ENCODE measurements at regions not wholly inside any gene's neighbourhood (a gene's known extent, or its start where the extent isn't known, plus 50 kb on each side); places are given as distances from the start of the nearest gene placed in this dataset.

GRCh38 chr12:124478416-124478815 is 89.0 kb downstream of the NCOR2 start:
- DNase-seq (ENCODE audit: insufficient read length, low spot score), result no peak
- FAIRE-seq, result no peak
- TF ChIP-seq PAX5 (IDR thresholded peaks at IDR 0.05; ENCODE audit: insufficient read depth, low read length, severe bottlenecking) (no peak), POLR2AphosphoS5 (IDR thresholded peaks at IDR 0.05; ENCODE audit: low read depth, low read length) (no peak), POLR2A (IDR thresholded peaks at IDR 0.05; ENCODE audit: low read depth, low read length) (no peak), POU2F2 (IDR thresholded peaks at IDR 0.05; ENCODE audit: low read depth, low read length) (no peak), TAF1 (IDR thresholded peaks at IDR 0.05; ENCODE audit: low read depth, low read length) (no peak), SPI1 (IDR thresholded peaks at IDR 0.05; ENCODE audit: low read depth, low read length) (no peak)

- DNase-seq (ENCODE audit: insufficient read length, low spot score) (no peak), FAIRE-seq (peak; percentile 93)
- TF ChIP-seq PAX5 (IDR thresholded peaks at IDR 0.05; ENCODE audit: insufficient read depth, low read length, severe bottlenecking) (peak; percentile 90), POLR2A (IDR thresholded peaks at IDR 0.05; ENCODE audit: low read depth, low read length) (no peak)
These were observed 90.1 kb downstream of the NCOR2 start for GRCh38 chr12:124477107-124477915.

- no peak for DNase-seq (ENCODE audit: insufficient read length, low spot score)
- no peak for FAIRE-seq
- no peak for TF ChIP-seq TAF1 (IDR thresholded peaks at IDR 0.05; ENCODE audit: low read depth, low read length)
- TF ChIP-seq POLR2AphosphoS5 (IDR thresholded peaks at IDR 0.05; ENCODE audit: low read depth, low read length), result no peak
These were observed 91.4 kb downstream of the NCOR2 start for GRCh38 chr12:124476011-124476400.

GRCh38 chr12:124475295-124476010 is 92.0 kb downstream of the NCOR2 start:
- no peak for TF ChIP-seq PAX5 (IDR thresholded peaks at IDR 0.05; ENCODE audit: insufficient read depth, low read length, severe bottlenecking)
- no peak for TF ChIP-seq POLR2A (IDR thresholded peaks at IDR 0.05; ENCODE audit: low read depth, low read length)
- no peak for TF ChIP-seq POU2F2 (IDR thresholded peaks at IDR 0.05; ENCODE audit: low read depth, low read length)
- TF ChIP-seq POLR2AphosphoS5 (IDR thresholded peaks at IDR 0.05; ENCODE audit: low read depth, low read length), result no peak
- TF ChIP-seq TAF1 (IDR thresholded peaks at IDR 0.05; ENCODE audit: low read depth, low read length), result no peak
- no peak for TF ChIP-seq SPI1 (IDR thresholded peaks at IDR 0.05; ENCODE audit: low read depth, low read length)
- DNase-seq (ENCODE audit: insufficient read length, low spot score), result no peak
- no peak for FAIRE-seq

GRCh38 chr12:124474709-124475108 is 92.7 kb downstream of the NCOR2 start:
- DNase-seq (ENCODE audit: insufficient read length, low spot score) (no peak), FAIRE-seq (no peak)
- TF ChIP-seq PAX5 (IDR thresholded peaks at IDR 0.05; ENCODE audit: insufficient read depth, low read length, severe bottlenecking), result no peak

GRCh38 chr12:124472690-124473279 is 94.6 kb downstream of the NCOR2 start:
- no peak for FAIRE-seq

GRCh38 chr12:124471828-124472227 is 95.6 kb downstream of the NCOR2 start:
- FAIRE-seq, result no peak
- DNase-seq (ENCODE audit: insufficient read length, low spot score), result no peak

More at GRCh38 chr12:124472690-124473279, 94.6 kb downstream of the NCOR2 start:
- DNase-seq (ENCODE audit: insufficient read length, low spot score), result no peak
- no peak for TF ChIP-seq SPI1 (IDR thresholded peaks at IDR 0.05; ENCODE audit: low read depth, low read length)
- no peak for TF ChIP-seq POLR2AphosphoS5 (IDR thresholded peaks at IDR 0.05; ENCODE audit: low read depth, low read length)
- no peak for TF ChIP-seq POLR2A (IDR thresholded peaks at IDR 0.05; ENCODE audit: low read depth, low read length)
- no peak for TF ChIP-seq TAF1 (IDR thresholded peaks at IDR 0.05; ENCODE audit: low read depth, low read length)
- no peak for TF ChIP-seq PAX5 (IDR thresholded peaks at IDR 0.05; ENCODE audit: insufficient read depth, low read length, severe bottlenecking)

GRCh38 chr12:124470806-124471205 is 96.6 kb downstream of the NCOR2 start:
- TF ChIP-seq POU2F2 (IDR thresholded peaks at IDR 0.05; ENCODE audit: low read depth, low read length), result no peak
- TF ChIP-seq PAX5 (IDR thresholded peaks at IDR 0.05; ENCODE audit: insufficient read depth, low read length, severe bottlenecking), result no peak
- no peak for TF ChIP-seq POLR2A (IDR thresholded peaks at IDR 0.05; ENCODE audit: low read depth, low read length)
- no peak for TF ChIP-seq TAF1 (IDR thresholded peaks at IDR 0.05; ENCODE audit: low read depth, low read length)
- no peak for TF ChIP-seq SPI1 (IDR thresholded peaks at IDR 0.05; ENCODE audit: low read depth, low read length)
- no peak for TF ChIP-seq POLR2AphosphoS5 (IDR thresholded peaks at IDR 0.05; ENCODE audit: low read depth, low read length)
- DNase-seq (ENCODE audit: insufficient read length, low spot score) (no peak), FAIRE-seq (no peak)

More at GRCh38 chr12:124471828-124472227, 95.6 kb downstream of the NCOR2 start:
- TF ChIP-seq SPI1 (IDR thresholded peaks at IDR 0.05; ENCODE audit: low read depth, low read length) (no peak), POU2F2 (IDR thresholded peaks at IDR 0.05; ENCODE audit: low read depth, low read length) (no peak), POLR2A (IDR thresholded peaks at IDR 0.05; ENCODE audit: low read depth, low read length) (no peak), TAF1 (IDR thresholded peaks at IDR 0.05; ENCODE audit: low read depth, low read length) (no peak), PAX5 (IDR thresholded peaks at IDR 0.05; ENCODE audit: insufficient read depth, low read length, severe bottlenecking) (no peak), POLR2AphosphoS5 (IDR thresholded peaks at IDR 0.05; ENCODE audit: low read depth, low read length) (no peak)

- DNase-seq (ENCODE audit: insufficient read length, low spot score) (no peak), FAIRE-seq (no peak)
- TF ChIP-seq POLR2AphosphoS5 (IDR thresholded peaks at IDR 0.05; ENCODE audit: low read depth, low read length) (no peak), POU2F2 (IDR thresholded peaks at IDR 0.05; ENCODE audit: low read depth, low read length) (no peak), POLR2A (IDR thresholded peaks at IDR 0.05; ENCODE audit: low read depth, low read length) (no peak), TAF1 (IDR thresholded peaks at IDR 0.05; ENCODE audit: low read depth, low read length) (no peak), PAX5 (IDR thresholded peaks at IDR 0.05; ENCODE audit: insufficient read depth, low read length, severe bottlenecking) (no peak), SPI1 (IDR thresholded peaks at IDR 0.05; ENCODE audit: low read depth, low read length) (no peak)
These were observed 97.3 kb downstream of the NCOR2 start for GRCh38 chr12:124470139-124470538.

All from GM12891 (cell line).